Osteocyte (in vitro differentiated cells): ENCODE measurements at regions not wholly inside any gene's neighbourhood (a gene's known extent, or its start where the extent isn't known, plus 50 kb on each side); places are given as distances from the start of the nearest gene placed in this dataset.
"Not testable (repeated sequence)": the region's sequence is repeated elsewhere in the genome, so short reads cannot be mapped to it uniquely, and the experiment has no call there.

Source experiments
- DNase-seq: peaks from one replicate; pipeline ENCODE4 v3.0.0; 2021; ENCODE audit warnings: mixed read lengths; ENCODE audit not compliant: unreplicated experiment; ENCODE audit errors: extremely low spot score
- H3K27ac Mint-ChIP-seq: one replicate; pipeline ENCODE4 v1.8.0; 2021; ENCODE audit warnings: mild to moderate bottlenecking, mixed read lengths; ENCODE audit not compliant: unreplicated experiment
- H3K27me3 Mint-ChIP-seq: one replicate; pipeline ENCODE4 v1.8.0; 2021; ENCODE audit warnings: mixed read lengths; ENCODE audit not compliant: unreplicated experiment
- H3K36me3 Mint-ChIP-seq: one replicate; pipeline ENCODE4 v1.8.0; 2021; ENCODE audit warnings: mixed read lengths; ENCODE audit not compliant: unreplicated experiment
- H3K4me1 Mint-ChIP-seq: one replicate; pipeline ENCODE4 v1.8.0; 2021; ENCODE audit warnings: mixed read lengths; ENCODE audit not compliant: unreplicated experiment
- H3K4me3 Mint-ChIP-seq: one replicate; pipeline ENCODE4 v1.8.0; 2021; ENCODE audit warnings: mild to moderate bottlenecking, moderate library complexity, mixed read lengths; ENCODE audit not compliant: unreplicated experiment
- H3K9me3 Mint-ChIP-seq: one replicate; pipeline ENCODE4 v1.8.0; 2021; ENCODE audit warnings: mixed read lengths; ENCODE audit not compliant: unreplicated experiment
- CTCF ChIP-seq: fragments of 200-600 bp; sonication (generic); IDR thresholded peaks from 2 replicates; pipeline ENCODE4 v1.5.0; 2021; ENCODE audit warnings: antibody characterized with exemption, mild to moderate bottlenecking, moderate library complexity

GRCh38 chr1:222974496-222974895, 159.7 kb downstream of the DISP1 start:
- H3K27me3 Mint-ChIP-seq = no peaks in the 10 kb centered on the region
- peaks cover 19% of the 10 kb centered on the region for H3K4me1 Mint-ChIP-seq
- no peak overlapping the region for H3K27ac Mint-ChIP-seq
- no peaks in the 10 kb centered on the region for H3K36me3 Mint-ChIP-seq
- no peak overlapping the region for H3K4me3 Mint-ChIP-seq
- no peak for TF ChIP-seq CTCF
- no peak for DNase-seq
- no peaks in the 10 kb centered on the region for H3K9me3 Mint-ChIP-seq

GRCh38 chr1:222975472-222976122, 160.8 kb downstream of the DISP1 start:
- H3K27ac Mint-ChIP-seq = no peak overlapping the region

GRCh38 chr1:222976453-222976852, 161.6 kb downstream of the DISP1 start:
- H3K4me3 Mint-ChIP-seq = no peak overlapping the region
- H3K4me1 Mint-ChIP-seq = peaks cover 19% of the 10 kb centered on the region
- H3K9me3 Mint-ChIP-seq = no peaks in the 10 kb centered on the region
- TF ChIP-seq CTCF = no peak
- no peaks in the 10 kb centered on the region for H3K27me3 Mint-ChIP-seq
- H3K36me3 Mint-ChIP-seq = no peaks in the 10 kb centered on the region
- DNase-seq = no peak
- no peak overlapping the region for H3K27ac Mint-ChIP-seq

More at GRCh38 chr1:222975472-222976122, 160.8 kb downstream of the DISP1 start:
- Mint-ChIP-seq H3K4me1 (peaks cover 19% of the 10 kb centered on the region), H3K27me3 (no peaks in the 10 kb centered on the region), H3K36me3 (no peaks in the 10 kb centered on the region), H3K4me3 (no peak overlapping the region), H3K9me3 (no peaks in the 10 kb centered on the region)
- TF ChIP-seq CTCF = no peak
- no peak for DNase-seq

- H3K27ac Mint-ChIP-seq, DNase-seq, H3K27me3 Mint-ChIP-seq, H3K4me3 Mint-ChIP-seq, H3K9me3 Mint-ChIP-seq, H3K36me3 Mint-ChIP-seq: not testable (repeated sequence)
- H3K4me1 Mint-ChIP-seq = peaks cover 19% of the 10 kb centered on the region
Observed at GRCh38 chr1:222977294-222977693, 162.5 kb downstream of the DISP1 start.

- H3K9me3 Mint-ChIP-seq = no peaks in the 10 kb centered on the region
- H3K4me3 Mint-ChIP-seq = no peak overlapping the region
- peaks cover 16% of the 10 kb centered on the region for H3K4me1 Mint-ChIP-seq
- H3K27ac Mint-ChIP-seq = no peak overlapping the region
- no peaks in the 10 kb centered on the region for H3K36me3 Mint-ChIP-seq
- H3K27me3 Mint-ChIP-seq = no peaks in the 10 kb centered on the region
- no peak for DNase-seq
- no peak for TF ChIP-seq CTCF
Observed at GRCh38 chr1:222979561-222979960, 163.5 kb downstream of the TLR5 start.
